ENCODE measurements at regions not wholly inside any gene's neighbourhood (a gene's known extent, or its start where the extent isn't known, plus 50 kb on each side); places are given as distances from the start of the nearest gene placed in this dataset.

DNA sequence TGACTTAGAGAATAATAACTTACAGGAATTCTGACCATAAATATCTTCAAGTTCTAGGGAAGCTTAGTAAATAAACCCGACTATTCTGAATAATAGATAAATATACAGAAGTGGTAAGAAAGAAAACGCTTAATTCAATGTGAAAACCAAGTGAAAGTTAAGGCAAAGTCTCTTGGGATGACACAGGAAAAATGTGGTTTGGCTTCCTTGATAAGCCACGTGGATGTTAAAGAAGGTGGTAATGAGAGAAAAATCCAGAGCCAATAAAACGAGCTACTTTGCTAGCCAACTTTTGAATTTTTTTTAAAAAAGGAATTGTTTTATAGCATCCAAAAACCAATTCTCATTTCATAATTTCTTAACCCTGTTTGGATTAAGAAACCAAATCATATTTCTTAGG, 166.2 kb upstream of the VRK2 start:
- no peak for DNase-seq (ENCODE audit: low spot score)

DNA sequence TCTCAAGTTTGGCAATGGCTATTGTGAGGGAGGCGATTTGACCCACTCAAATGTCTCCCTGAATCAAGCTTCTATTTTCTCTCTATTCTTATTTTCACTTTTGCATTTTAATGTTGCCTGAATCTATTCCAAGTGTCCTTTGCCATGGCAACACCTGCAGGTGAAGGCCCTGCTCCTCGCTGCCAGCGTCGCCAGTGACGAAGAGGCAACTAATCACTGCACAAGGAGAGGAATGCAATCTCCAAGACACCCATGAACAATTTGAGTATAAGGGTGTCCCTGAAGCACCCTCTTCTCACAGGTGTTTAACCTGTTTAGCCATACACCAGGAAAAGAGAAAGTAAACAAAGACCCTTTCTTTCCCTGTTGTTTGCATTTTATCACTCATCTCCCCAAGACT, 165.6 kb upstream of the VRK2 start:
- DNase-seq (ENCODE audit: low spot score), result no peak

DNA sequence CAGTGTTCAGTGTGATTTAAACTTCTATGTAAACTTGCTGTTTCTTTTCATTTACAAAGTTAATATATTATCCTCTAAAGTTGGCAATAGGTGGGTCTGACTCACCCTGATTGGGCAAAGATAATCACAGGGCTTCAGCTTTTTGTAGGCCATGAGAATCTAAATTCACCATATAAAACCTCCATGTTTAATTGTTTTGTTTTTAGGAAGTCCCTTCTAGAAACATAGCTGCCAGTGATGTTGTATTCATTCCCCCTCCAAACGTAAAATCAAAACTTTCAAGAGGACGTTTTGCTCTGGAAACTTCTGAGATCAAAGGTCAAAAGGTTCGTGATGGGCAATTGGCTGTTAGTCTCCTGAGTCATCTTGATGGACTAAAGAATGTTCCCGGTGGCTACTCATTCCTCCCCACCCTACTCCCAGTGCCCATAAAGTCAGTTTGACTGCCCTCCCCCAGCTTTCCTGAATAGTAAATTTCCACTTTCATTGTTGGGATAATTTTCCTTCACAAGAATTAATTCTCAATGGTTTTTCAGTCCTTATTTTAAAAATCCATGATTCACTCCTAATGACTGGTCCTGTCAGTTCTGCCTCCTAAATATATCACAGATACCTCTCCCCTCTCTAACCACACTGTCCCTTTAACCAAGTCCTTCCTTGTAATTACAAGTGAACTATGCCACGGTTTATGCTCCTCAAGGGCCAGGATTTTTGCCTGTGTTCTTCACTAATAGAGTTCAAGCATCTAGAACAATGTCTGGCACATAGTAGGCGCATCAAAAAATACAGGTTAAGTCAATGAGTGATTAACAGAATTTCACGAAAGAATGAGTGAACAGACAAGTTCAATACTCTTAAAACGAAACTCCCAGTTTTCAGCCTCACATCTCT, 164.4 kb upstream of the VRK2 start:
- DNase-seq (ENCODE audit: low spot score), result no peak

DNA sequence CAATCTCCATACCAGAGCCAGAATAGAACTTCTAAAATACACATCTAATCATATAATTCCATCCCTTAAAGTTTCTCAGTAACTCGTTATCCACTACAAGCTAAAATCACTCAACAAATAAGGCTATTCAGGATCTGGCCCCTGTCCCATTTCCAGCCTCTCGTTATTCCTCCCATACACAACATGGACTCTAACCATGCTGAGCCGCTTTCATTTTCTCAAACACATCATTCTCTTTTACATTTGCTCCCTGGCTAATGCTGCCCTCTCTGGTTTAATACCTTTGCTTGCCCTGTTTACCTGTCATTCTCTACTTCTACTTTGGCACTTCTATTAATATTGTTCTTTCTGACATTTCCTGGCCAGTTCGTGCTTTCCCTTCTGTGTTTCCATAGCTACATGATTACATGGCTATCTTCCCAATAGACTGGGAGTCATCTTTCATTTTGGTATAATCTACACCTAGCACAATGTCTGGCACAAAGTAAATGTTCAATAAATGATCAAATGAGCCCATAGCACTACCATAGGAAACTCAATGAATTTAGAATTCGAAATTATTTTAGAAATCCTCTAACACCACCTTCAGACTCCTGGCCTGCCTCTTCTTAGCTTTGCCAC, 163.6 kb upstream of the VRK2 start:
- DNase-seq (ENCODE audit: low spot score), result no peak

DNA sequence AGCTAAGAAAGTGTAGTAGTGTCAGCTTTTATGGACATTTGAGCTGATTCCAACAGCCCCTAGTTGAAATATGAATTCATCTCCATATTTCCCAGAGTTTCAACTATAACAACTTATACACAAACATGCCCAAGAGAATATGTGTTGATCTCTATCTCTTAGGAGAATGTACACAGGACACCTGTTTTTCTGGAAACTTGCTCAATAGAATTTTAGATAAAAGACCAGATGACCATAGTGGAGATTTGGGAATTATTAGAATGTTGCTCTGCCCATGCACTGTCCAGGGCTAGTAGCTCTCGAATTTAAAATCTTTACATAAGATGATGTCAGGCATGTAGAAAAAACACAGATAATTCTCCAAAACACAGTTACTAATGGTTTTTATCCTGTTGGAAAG, 162.3 kb upstream of the VRK2 start:
- DNase-seq (ENCODE audit: low spot score), result no peak

DNA sequence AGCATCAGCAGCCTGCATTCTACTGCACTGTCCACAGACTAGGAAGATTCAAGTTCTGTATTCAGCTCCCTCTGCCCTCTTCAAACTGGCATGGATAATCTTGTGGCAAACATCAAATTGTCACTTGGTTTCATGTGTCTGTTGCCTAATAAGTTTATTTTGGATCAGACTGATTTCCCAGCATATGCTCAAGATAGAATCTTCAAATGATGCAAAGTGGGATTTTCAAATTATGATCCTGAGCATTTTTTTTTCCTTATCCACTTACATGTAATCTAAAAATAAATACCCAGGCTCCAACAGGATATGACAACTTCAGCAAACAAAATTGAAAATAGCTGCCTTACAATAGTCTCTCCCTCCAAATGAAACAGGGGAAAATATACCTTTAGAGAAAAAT, 160.9 kb upstream of the VRK2 start:
- no peak for DNase-seq (ENCODE audit: low spot score)

DNA sequence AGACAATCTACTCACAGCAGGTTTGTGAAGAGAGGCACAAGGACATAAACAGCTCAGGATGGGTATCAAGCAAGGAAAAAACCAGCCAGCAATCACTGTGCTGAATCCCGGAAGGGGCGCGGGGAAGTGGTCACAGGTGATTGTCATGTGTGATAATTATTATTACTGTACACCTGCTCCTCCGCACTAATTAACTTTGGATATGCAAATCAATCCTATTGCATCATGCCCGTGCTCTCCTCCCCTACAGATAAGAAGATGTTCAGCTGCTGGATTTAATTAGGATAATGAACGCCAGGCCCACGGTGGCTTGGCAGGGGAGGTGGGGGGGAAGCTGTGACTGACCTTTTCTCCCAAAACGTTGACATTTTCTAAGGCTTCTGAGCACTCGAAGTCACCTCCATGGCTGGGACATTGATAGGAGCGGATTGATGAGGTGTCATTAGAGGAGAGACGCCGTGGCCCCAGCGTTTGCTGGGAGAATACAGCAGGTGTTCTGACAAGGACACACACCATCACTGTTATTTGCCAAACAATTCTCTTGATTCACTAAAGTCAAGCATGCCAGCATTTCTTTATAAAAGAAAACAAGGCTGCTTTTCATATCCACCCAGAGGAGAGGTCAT, 160.3 kb upstream of the VRK2 start:
- DNase-seq (ENCODE audit: low spot score), result no peak

DNA sequence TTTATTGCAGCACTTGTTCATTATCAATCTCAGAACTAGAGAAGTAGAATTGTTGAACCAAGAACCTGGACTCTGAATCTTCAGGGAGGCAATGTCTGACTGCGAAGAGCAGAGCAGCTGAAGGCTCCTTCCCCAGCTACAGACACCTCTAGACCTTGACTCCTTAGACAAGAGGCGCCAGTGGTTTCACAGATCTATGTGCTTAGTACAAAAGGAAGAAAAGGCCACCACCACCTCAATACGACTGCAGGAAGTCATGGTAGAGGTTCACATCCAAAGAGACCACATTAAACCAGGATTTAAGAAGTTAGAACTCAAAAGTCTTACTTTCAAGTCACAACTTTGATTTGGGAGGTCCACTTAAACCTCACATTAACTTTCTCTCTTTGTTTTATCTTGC, 158.1 kb upstream of the VRK2 start:
- no peak for DNase-seq (ENCODE audit: low spot score)

DNA sequence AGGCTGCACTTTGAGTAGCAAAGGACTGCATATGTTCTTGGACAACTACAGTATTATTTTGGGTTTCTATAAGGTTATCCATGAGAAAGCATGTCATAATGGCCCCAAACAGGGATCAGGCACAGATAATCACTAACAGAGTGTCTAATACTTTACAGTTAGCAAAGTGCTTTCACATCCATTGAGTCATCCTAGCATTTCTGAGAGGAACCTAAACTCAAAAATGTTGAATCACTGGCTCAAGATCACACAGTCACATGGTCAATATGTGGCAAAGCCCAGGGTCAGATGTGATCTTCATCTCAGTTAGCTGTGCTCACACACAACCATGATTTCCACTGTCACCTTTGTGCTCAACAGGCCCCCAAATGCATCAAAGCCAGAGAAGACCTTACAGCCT, 156.1 kb upstream of the VRK2 start:
- DNase-seq (ENCODE audit: low spot score), result no peak

DNA sequence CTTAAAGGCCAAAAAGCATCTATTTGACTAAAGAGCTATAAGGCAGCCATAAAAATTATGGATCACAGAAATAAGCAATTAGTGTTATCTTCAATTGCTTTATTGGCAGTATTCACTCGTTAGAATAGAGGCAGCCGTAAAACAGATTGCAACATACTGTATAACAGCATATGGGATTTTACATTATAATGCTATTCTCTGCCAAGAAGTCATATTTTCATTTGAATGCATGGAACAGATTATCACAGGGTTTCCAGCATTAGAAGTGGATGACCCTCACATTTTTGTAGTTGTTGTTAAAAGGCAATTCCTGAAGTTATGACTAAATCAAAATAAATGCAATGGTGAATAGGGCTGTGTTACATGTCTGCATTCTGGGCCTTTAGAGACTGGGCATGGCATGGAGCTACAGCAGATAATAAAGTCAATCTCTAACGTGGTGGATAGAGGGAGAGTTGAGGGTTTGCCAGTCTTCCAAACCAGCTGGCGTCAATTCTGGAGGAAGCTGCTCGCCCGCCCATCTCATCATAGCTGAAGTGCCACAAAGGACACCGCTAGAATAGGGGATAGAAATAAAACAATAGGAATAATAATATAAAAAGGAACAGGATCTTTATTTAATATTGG, 155.4 kb upstream of the VRK2 start:
- peak; percentile 11 for DNase-seq (ENCODE audit: low spot score)

DNA sequence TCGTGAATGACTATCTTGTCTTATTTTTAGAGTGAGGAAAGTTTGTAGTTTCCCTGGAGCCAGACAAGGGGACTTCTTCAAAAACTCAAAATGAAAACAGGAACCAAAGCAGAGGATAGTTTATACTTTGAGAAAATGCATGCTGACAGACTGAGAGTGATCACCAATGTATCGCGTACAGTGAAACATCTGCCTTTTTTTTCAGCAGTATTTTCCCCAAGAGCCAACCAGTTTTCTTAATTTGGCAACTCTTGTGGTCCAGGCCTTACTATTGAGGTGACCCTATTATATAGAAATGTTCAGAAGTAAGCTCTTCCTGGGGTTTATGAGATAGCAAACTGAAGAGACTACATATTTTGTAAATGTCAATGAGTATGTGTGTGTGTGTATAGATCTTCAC, 153.7 kb upstream of the VRK2 start:
- no peak for DNase-seq (ENCODE audit: low spot score)

DNA sequence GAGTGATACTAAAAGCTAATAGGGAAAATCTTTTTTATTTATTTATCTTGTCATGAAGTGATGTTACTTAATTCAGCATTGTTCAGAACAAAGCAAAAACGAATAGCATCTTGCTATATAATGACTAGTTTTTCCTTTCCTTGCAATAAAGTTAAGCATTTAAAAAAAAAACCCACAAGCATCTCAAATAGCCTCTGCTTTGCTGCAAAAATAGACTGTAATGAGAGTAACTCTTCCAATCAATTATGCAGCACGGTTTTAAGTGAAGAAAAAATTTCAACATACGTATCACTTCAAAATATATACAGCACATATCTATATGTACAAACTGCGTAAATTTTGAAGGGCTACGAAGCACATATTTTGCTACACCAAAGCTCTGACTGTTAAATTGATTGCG, 153.3 kb upstream of the VRK2 start:
- DNase-seq (ENCODE audit: low spot score), result no peak

DNA sequence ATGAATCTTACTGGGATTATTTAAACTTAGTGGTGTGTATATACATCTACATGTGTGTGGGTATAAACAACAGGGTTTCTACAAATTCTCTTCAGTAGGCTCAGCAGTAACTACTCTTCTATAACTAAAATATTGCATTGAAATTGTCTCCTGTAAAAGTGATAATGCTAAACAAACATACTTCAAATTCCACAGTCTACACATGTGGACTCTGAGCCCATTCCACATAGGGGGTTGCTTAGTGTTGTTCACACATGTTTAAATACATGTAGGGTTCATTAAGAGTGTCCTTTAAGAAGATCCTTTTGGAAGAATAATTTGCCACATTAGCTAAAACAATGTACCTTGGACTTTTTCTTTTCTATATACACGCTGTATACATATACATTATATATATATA, 152.8 kb upstream of the VRK2 start:
- no peak for DNase-seq (ENCODE audit: low spot score)

DNA sequence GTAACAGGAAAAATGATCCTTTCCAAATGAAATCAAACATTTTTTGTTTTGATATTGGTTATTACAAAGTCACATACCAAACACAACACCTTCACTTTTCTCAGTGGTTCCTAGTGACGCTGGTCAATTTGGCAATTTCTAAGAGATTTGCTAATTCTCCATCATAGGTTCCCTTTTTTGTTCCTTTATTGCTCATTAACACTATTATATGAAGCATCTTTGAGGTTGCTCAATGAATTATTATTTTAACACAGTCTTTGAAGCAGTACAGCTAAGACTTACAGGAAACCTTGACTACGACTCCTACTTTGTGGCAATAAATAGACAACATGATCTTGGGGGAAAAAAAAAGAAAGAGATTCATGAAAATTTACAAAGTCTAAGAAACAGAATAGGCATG, 152.2 kb upstream of the VRK2 start:
- DNase-seq (ENCODE audit: low spot score), result no peak

DNA sequence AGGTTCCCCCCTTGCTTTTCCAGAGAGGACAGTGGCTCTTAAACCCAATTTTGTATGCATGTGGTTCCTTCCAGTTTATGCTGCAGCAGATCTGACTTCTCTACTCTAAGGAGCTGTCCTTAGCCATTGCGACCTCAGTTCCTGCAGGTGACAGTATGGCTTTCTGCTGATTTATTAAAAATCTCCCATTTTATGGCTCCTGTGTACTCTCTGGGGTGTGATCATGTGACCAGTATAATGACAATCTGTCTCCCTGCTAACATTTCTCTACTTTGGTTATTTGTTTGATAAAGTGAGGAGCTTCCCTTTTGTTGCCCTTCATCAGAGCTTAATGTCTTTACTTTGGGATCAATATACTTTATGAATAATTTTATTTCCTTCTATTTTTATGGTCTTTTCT, 148.7 kb upstream of the VRK2 start:
- DNase-seq (ENCODE audit: low spot score), result no peak

DNA sequence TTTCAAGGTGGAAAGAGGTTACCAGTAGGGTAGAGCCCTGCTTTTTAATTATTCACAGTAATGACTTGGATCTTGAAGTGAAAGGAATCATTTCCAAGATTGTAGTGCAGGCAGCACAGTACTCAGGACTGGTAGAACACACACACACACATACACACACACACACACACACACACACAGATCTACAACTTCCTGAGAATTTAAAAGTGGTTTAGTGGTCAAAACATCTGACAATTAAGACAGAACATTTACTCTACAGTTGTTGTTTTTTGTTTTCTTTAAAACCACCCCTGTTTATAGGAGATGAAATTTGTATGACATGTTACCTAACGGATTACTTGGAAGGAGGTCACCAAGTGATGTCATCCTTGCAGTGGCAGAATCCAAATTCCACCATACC, 146.7 kb upstream of the VRK2 start:
- DNase-seq (ENCODE audit: low spot score), result no peak

DNA sequence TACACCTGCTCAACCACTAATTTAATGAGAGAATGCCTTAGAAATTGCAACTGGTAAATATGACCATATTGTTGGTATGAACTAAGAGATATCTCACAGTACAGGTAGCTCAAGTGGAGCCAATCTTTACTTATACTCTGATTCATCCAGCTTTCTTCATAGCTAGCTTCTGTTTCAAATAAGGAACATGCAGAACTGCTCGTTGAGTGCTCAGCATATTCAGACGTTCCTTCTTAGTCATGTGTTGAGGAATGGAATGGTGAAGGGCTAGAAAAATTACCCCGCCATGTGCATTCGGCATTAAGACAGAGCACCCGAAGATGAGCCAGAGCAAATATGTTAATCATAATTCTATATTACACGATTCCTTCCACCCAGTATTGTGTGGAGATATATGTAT, 144.0 kb upstream of the VRK2 start:
- no peak for DNase-seq (ENCODE audit: low spot score)

DNA sequence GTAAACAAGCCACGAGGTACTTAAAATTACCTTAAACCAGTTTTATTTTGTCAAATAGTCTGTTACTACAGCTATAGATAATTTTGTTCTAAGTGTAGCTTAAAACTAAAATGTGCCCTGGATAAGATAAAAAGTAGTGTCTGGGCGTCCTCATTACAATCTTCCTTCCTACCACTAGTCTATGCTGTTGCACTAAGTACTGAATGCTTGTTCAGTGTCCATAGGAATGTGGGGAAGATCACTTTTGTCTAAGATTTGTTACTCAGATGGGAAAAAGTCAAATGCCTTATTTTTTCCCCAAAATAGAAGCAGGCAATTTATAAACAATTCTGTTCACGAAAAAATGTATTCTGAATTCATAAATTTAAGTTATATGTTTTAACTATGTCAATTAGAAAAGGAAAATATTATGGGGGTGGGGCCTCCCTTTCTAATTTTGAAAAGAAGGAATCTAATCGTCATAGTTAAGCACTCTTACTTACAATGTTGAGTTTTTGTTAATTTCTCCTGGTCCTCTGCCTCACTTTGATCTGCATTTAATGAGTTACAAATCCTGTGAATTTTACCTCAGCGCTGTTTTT, 140.4 kb upstream of the VRK2 start:
- DNase-seq (ENCODE audit: low spot score), result peak; percentile 81

DNA sequence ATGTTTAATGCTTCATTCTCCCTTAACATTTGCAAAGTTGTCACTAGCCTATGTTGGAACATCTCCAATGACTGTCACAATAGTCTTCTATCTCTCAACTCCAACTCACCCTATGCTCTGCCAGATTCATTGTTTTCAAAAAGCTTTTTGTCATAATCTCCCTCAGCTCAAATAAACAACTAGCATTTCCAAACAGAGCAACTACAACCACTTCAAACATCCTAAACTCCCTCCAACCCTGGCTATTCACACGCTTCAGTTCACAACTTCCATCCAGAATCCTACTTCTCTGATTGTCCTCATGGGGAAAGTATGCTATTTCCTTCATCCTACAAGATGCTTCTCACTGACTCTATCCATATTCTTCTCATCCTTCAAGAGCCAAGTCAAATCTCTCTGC, 139.2 kb upstream of the VRK2 start:
- DNase-seq (ENCODE audit: low spot score), result no peak

DNA sequence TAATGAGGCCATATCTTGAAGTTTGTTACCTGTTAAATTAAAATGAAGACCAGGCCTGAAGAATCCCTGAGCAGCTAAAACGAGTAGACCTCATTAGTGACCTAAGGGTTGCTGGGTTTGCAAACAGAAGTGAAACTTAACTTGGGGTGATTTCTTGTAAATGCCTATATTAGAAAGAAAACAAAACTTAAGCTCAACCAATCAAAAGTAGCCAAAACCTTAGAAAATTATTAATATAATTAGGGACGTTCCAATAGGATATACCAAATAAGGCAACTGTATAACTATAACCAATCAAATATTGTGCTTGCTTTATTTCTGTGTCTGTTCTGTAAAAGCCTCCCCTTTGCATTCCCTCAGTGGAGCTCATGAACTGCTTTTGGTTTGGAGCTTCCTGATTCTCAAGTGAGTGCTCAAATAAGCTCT, 137.9 kb upstream of the VRK2 start:
- no peak for DNase-seq (ENCODE audit: low spot score)

DNA sequence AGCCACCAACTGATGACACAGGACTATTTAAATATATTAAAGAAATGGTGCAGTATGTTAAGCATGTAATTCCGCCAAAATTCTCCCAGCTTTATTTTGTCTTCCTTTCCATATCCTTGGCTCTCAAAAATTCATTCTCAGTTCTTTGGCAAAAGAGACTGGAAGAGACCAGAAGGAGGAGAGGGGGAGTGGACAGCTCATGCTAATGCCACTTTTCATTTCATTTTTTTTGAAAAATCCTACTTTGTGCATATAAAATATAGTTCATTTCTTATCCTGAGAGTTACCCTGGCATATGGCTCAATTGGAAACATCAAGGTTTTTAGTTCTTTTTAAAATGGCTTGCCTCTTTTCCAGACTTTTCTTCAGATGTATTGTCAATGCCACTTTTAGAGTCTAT, 128.5 kb upstream of the VRK2 start:
- DNase-seq (ENCODE audit: low spot score), result no peak

DNA sequence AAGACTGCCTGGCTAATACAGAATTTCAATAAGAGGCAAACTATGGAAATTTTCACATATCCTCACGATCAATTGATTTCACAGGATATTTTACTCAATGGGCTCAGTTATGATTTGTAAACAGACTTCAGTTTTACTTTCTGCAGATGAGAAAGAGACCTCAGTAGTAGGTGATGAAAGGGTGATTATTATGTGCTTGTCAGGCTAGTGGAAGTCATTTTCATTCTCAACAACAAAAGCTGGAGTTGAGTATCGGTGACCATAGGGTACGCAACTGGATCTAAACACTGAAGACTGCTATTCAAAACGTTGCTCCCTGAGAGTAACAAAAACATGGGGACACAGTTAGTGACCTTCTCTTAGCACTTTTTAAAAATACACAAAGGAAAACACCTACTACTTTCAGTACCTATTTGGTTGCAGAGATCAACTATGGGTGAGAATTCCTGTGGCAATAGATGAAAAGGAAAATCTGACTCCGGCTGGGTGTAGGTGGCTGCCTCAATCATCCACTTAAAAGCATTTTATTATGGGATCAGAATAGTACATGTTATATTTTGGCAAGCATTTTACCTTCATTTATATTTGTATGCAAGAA, 126.2 kb upstream of the VRK2 start:
- DNase-seq (ENCODE audit: low spot score), result no peak
